ENCODE measurements at regions not wholly inside any gene's neighbourhood (a gene's known extent, or its start where the extent isn't known, plus 50 kb on each side); places are given as distances from the start of the nearest gene placed in this dataset.

- WGBS, 2 donors: 91 to 93% methylated on average over 3 of the region's 3 CpGs
Observed at GRCh38 chr4:181293014-181293413, 950.2 kb upstream of the TENM3 start.

GRCh38 chr4:181293541-181293940 is 949.7 kb upstream of the TENM3 start:
- no peaks in the 10 kb centered on the region for H3K9me3 ChIP-seq
- intact Hi-C loops (cut with DNase I): no loop called here
- H3K36me3 ChIP-seq: no peaks in the 10 kb centered on the region
- H3K4me1 ChIP-seq: no peaks in the 10 kb centered on the region
- TF ChIP-seq POLR2A (IDR thresholded peaks at IDR 0.05) (no peak), CTCF (IDR thresholded peaks at IDR 0.05) (no peak)
- H3K27me3 ChIP-seq: no peaks in the 10 kb centered on the region
- H3K27ac ChIP-seq: no peak overlapping the region
- no peak for DNase-seq
- no peak overlapping the region for H3K4me3 ChIP-seq (replicated peaks in 1 of 3)
- WGBS, 2 donors: 70 to 73% methylated on average over 10 of the region's 10 CpGs

More at GRCh38 chr4:181293014-181293413, 950.2 kb upstream of the TENM3 start:
- TF ChIP-seq POLR2A (IDR thresholded peaks at IDR 0.05): no peak
- TF ChIP-seq CTCF (IDR thresholded peaks at IDR 0.05): no peak
- H3K4me1 ChIP-seq: no peaks in the 10 kb centered on the region
- no peak overlapping the region for H3K4me3 ChIP-seq (replicated peaks in 1 of 3)
- no peak overlapping the region for H3K27ac ChIP-seq
- no peaks in the 10 kb centered on the region for H3K27me3 ChIP-seq
- DNase-seq: no peak
- H3K9me3 ChIP-seq: no peaks in the 10 kb centered on the region
- intact Hi-C loops (cut with DNase I): no loop called here
- H3K36me3 ChIP-seq: no peaks in the 10 kb centered on the region

DNA sequence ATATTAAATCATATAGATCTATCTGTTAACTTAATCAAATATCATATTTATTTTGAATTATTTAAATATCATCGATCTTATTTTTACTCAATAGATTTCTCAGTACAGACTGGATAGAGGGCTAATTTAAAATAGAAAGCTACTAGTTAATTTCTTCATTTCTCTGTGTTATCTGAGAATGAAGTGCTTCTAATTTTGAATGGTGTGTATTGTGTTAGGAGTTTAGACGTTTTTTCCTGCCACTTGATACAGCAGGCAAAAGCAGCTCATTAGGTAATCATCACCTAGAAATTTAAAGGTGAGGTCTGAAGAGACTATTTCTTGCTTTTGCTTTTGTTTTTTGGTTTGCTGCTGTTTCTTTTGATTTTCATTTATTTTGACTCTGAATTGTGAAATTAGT is 948.8 kb upstream of the TENM3 start:
- no peak for TF ChIP-seq CTCF (IDR thresholded peaks at IDR 0.05)
- TF ChIP-seq POLR2A (IDR thresholded peaks at IDR 0.05): no peak
- no peak for DNase-seq
- H3K36me3 ChIP-seq: no peaks in the 10 kb centered on the region
- H3K27me3 ChIP-seq: no peaks in the 10 kb centered on the region
- no peaks in the 10 kb centered on the region for H3K4me1 ChIP-seq
- intact Hi-C loops (cut with DNase I): no loop called here
- H3K27ac ChIP-seq: no peak overlapping the region
- H3K9me3 ChIP-seq: no peaks in the 10 kb centered on the region
- H3K4me3 ChIP-seq (replicated peaks in 1 of 3): no peak overlapping the region
- WGBS, 2 donors: 59 to 63% methylated on average over 2 of the region's 2 CpGs

DNA sequence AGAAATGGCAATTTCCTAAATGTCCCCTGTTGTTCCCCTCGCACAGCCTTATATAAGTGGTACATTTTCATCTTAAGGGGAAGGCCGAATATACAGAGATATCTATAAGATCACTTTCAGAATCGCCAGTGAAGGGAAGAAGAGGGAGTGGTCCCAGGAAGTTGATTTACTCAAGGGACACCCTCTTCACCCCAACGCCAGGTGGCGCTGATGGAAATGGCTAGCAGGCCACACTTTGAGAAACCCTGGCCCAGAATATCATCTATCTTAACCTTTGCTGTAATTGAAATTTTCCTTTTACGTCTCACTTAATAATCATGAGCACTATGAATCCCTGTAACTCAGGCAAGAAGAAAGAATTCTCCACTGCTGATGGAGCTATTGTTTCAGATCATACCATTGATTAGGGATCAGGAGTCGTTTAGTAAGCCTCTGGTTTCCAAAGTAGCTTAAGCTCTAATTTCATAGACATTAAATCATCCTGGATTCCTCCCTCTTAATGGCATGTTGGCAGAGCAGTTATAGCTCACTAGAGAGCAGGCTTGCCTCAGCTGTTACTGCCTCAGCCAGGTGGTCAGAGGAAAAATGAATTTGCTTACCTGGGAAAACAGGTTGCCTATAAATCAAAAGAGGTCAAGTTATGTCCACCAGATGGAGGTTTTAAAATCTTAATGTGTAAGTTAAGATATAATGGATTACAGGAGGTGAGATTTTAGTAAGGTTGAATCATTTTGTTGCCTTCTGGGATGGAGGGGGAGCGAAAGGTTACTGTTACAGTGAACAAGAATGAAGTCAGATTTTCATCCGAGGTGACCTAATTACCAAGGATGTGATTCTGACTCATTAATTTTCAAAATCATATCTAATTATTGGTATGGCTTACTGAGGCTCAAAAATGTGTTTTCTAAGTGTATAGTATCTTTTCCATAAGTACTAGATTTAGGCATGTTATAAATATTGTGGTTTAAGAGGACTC is 941.2 kb upstream of the TENM3 start:
- H3K4me3 ChIP-seq (replicated peaks in 1 of 3): no peak overlapping the region
- no peaks in the 10 kb centered on the region for H3K27me3 ChIP-seq
- 50 to 55% methylated on average over 9 of the region's 9 CpGs for WGBS, 2 donors
- H3K36me3 ChIP-seq: no peaks in the 10 kb centered on the region
- H3K4me1 ChIP-seq: no peaks in the 10 kb centered on the region
- peak; percentile 40 to 47 for DNase-seq
- intact Hi-C loops (cut with DNase I): no loop called here
- no peak overlapping the region for H3K27ac ChIP-seq
- peak in 3 of 6 experiments; percentile 28 to 49 (median 34) for TF ChIP-seq CTCF (IDR thresholded peaks at IDR 0.05)
- TF ChIP-seq POLR2A (IDR thresholded peaks at IDR 0.05): no peak
- no peaks in the 10 kb centered on the region for H3K9me3 ChIP-seq

DNA sequence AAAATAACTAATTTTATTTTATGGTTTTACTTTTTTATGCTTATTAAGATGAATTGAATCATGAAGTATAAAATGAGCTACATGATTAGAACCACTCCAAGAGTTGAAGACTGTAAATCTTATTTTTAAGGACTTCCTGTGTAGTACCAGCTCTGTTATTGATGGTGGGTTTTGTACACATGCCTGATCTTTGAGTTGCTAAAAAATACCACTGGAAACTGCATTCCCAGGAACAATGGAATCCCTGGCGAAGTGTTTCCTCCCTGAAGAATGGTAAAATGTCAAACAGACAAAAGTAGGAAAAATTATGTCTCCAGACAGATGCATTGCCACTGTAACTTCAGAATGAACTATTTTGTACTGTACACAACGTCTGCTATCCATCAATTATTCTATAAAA is 935.4 kb upstream of the TENM3 start:
- no peaks in the 10 kb centered on the region for H3K9me3 ChIP-seq
- no peak for DNase-seq
- 42 to 58% methylated on average over 2 of the region's 2 CpGs for WGBS, 2 donors
- no peak overlapping the region for H3K27ac ChIP-seq
- no peak overlapping the region for H3K4me3 ChIP-seq (replicated peaks in 1 of 3)
- TF ChIP-seq CTCF (IDR thresholded peaks at IDR 0.05) (no peak), POLR2A (IDR thresholded peaks at IDR 0.05) (no peak)
- no peaks in the 10 kb centered on the region for H3K27me3 ChIP-seq
- no peaks in the 10 kb centered on the region for H3K36me3 ChIP-seq
- H3K4me1 ChIP-seq: no peaks in the 10 kb centered on the region
- intact Hi-C loops (cut with DNase I): no loop called here
